GM12878 (cell line): ENCODE measurements at regions not wholly inside any gene's neighbourhood (a gene's known extent, or its start where the extent isn't known, plus 50 kb on each side); places are given as distances from the start of the nearest gene placed in this dataset.

Experiments used
- BCL11A ChIP-seq: IDR thresholded peaks from 2 replicates; pipeline ENCODE4 v1.6.1; 2011; ENCODE audit warnings: low read depth, low read length
- BCL3 ChIP-seq: IDR thresholded peaks from 2 replicates; pipeline ENCODE4 v1.6.1; 2011; ENCODE audit warnings: borderline replicate concordance, low read depth, mild to moderate bottlenecking, moderate library complexity, low read length; ENCODE audit not compliant: insufficient read depth, poor library complexity, severe bottlenecking
- CHD2 ChIP-seq: IDR thresholded peaks from 2 replicates; pipeline ENCODE4 v1.6.1; 2011; ENCODE audit warnings: low read depth, low read length, improper control_type of control experiment, borderline replicate concordance
- CHD4 ChIP-seq: fragments of 200-600 bp; sonication (generic); IDR thresholded peaks from 2 replicates; pipeline ENCODE4 v1.6.1; 2016; ENCODE audit warnings: mild to moderate bottlenecking
- POLR2AphosphoS5 ChIP-seq: IDR thresholded peaks from 2 replicates; pipeline ENCODE4 v1.6.1; 2011; ENCODE audit warnings: mild to moderate bottlenecking, low read length, inconsistent platforms
- SMC3 ChIP-seq: IDR thresholded peaks from 2 replicates; pipeline ENCODE4 v1.6.1; 2011; ENCODE audit warnings: low read length, improper control_type of control experiment, borderline replicate concordance
- TAF1 ChIP-seq: IDR thresholded peaks from 2 replicates; pipeline ENCODE4 v1.6.1; 2011; ENCODE audit warnings: mild to moderate bottlenecking, low read depth, low read length, borderline replicate concordance
- ZNF622 ChIP-seq: fragments of 450-650 bp; IDR thresholded peaks from 2 replicates; pipeline ENCODE4 v1.6.1; 2017; ENCODE audit warnings: mild to moderate bottlenecking, inconsistent platforms
- TF ChIP-seq, protein P1 (sequence below): fragments of 450-650 bp; IDR thresholded peaks from 2 replicates; pipeline ENCODE4 v1.6.1; 2017; ENCODE audit warnings: mild to moderate bottlenecking
- TF ChIP-seq, protein P2 (sequence below), 3 experiments: IDR thresholded peaks in 2 of 3; conservative IDR thresholded peaks in 1 of 3; 2 replicates each; pipeline ENCODE4 v1.5.1; 2011; ENCODE audit warnings: low read depth in 3 of 3, low read length in 3 of 3, mild to moderate bottlenecking in 3 of 3, control low read depth in 2 of 3, moderate library complexity in 2 of 3, inconsistent platforms in 1 of 3, mixed read lengths in 1 of 3; ENCODE audit not compliant: control insufficient read depth in 2 of 3, insufficient read depth in 1 of 3; ENCODE audit errors: extremely low read depth in 1 of 3
- TF ChIP-seq, protein P3 (sequence below): fragments of 450-650 bp; IDR thresholded peaks from 2 replicates; pipeline ENCODE4 v1.6.1; 2016; ENCODE audit warnings: mild to moderate bottlenecking

GRCh38 chr21:17370263-17370662 lies 142.6 kb upstream of the CXADR start:
- TF ChIP-seq, protein P1, sequence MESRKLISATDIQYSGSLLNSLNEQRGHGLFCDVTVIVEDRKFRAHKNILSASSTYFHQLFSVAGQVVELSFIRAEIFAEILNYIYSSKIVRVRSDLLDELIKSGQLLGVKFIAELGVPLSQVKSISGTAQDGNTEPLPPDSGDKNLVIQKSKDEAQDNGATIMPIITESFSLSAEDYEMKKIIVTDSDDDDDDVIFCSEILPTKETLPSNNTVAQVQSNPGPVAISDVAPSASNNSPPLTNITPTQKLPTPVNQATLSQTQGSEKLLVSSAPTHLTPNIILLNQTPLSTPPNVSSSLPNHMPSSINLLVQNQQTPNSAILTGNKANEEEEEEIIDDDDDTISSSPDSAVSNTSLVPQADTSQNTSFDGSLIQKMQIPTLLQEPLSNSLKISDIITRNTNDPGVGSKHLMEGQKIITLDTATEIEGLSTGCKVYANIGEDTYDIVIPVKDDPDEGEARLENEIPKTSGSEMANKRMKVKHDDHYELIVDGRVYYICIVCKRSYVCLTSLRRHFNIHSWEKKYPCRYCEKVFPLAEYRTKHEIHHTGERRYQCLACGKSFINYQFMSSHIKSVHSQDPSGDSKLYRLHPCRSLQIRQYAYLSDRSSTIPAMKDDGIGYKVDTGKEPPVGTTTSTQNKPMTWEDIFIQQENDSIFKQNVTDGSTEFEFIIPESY: no peak
- no peak for TF ChIP-seq ZNF622
- TF ChIP-seq BCL11A: no peak
- TF ChIP-seq, protein P2, sequence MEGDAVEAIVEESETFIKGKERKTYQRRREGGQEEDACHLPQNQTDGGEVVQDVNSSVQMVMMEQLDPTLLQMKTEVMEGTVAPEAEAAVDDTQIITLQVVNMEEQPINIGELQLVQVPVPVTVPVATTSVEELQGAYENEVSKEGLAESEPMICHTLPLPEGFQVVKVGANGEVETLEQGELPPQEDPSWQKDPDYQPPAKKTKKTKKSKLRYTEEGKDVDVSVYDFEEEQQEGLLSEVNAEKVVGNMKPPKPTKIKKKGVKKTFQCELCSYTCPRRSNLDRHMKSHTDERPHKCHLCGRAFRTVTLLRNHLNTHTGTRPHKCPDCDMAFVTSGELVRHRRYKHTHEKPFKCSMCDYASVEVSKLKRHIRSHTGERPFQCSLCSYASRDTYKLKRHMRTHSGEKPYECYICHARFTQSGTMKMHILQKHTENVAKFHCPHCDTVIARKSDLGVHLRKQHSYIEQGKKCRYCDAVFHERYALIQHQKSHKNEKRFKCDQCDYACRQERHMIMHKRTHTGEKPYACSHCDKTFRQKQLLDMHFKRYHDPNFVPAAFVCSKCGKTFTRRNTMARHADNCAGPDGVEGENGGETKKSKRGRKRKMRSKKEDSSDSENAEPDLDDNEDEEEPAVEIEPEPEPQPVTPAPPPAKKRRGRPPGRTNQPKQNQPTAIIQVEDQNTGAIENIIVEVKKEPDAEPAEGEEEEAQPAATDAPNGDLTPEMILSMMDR (IDR thresholded peaks at IDR 0.05 in 2 of 3, conservative IDR thresholded peaks at IDR 0.05 in 1 of 3; ENCODE audit: control insufficient read depth in 2 of 3, extremely low read depth in 1 of 3, insufficient read depth in 1 of 3, low read depth in 3 of 3, low read length in 3 of 3): no peak
- no peak for TF ChIP-seq POLR2AphosphoS5
- TF ChIP-seq CHD2: no peak
- no peak for TF ChIP-seq BCL3
- TF ChIP-seq CHD4: no peak
- TF ChIP-seq SMC3: no peak
- TF ChIP-seq TAF1: no peak
- TF ChIP-seq, protein P3, sequence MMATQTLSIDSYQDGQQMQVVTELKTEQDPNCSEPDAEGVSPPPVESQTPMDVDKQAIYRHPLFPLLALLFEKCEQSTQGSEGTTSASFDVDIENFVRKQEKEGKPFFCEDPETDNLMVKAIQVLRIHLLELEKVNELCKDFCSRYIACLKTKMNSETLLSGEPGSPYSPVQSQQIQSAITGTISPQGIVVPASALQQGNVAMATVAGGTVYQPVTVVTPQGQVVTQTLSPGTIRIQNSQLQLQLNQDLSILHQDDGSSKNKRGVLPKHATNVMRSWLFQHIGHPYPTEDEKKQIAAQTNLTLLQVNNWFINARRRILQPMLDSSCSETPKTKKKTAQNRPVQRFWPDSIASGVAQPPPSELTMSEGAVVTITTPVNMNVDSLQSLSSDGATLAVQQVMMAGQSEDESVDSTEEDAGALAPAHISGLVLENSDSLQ: no peak
